KMS-11 (cell line): ENCODE measurements at regions not wholly inside any gene's neighbourhood (a gene's known extent, or its start where the extent isn't known, plus 50 kb on each side); places are given as distances from the start of the nearest gene placed in this dataset.

Experiments
- H2AFZ ChIP-seq: fragments of 200-600 bp; sonication (generic); 2 replicates; pipeline ENCODE4 v1.6.1; 2016; ENCODE audit warnings: antibody characterized with exemption, mixed run types, low read depth
- H3K27ac ChIP-seq: fragments of 200-600 bp; sonication (generic); 2 replicates; pipeline ENCODE4 v1.6.1; 2016; ENCODE audit warnings: mild to moderate bottlenecking, mixed run types
- H3K27me3 ChIP-seq: fragments of 200-600 bp; sonication (generic); 2 replicates; pipeline ENCODE4 v1.6.1; 2017; ENCODE audit warnings: mild to moderate bottlenecking, low read depth, mixed run types, moderate library complexity; ENCODE audit not compliant: insufficient read depth
- H3K36me3 ChIP-seq: fragments of 200-600 bp; sonication (generic); 2 replicates; pipeline ENCODE4 v1.6.1; 2017; ENCODE audit warnings: mild to moderate bottlenecking, mixed run types; ENCODE audit not compliant: insufficient read depth
- H3K4me1 ChIP-seq: fragments of 200-600 bp; sonication (generic); 2 replicates; pipeline ENCODE4 v1.6.1; 2016; ENCODE audit warnings: mild to moderate bottlenecking, low read depth, mixed run types; ENCODE audit not compliant: poor library complexity, severe bottlenecking
- H3K4me2 ChIP-seq: fragments of 200-600 bp; sonication (generic); 2 replicates; pipeline ENCODE4 v1.7.0; 2016; ENCODE audit warnings: mild to moderate bottlenecking, mixed run types
- H3K4me3 ChIP-seq: fragments of 200-600 bp; sonication (generic); IDR thresholded peaks from 2 replicates; pipeline ENCODE4 v1.6.1; 2017; ENCODE audit warnings: low read depth, low read length, mixed read lengths; ENCODE audit not compliant: insufficient read depth
- H3K79me2 ChIP-seq: fragments of 200-600 bp; sonication (generic); 2 replicates; pipeline ENCODE4 v1.6.1; 2016; ENCODE audit warnings: low read depth, mixed run types; ENCODE audit not compliant: insufficient read depth
- H3K9ac ChIP-seq: fragments of 200-600 bp; sonication (generic); 2 replicates; pipeline ENCODE4 v1.6.1; 2016; ENCODE audit warnings: mild to moderate bottlenecking, mixed run types
- H4K20me1 ChIP-seq: fragments of 200-600 bp; sonication (generic); 2 replicates; pipeline ENCODE4 v1.6.1; 2016; ENCODE audit warnings: mild to moderate bottlenecking, mixed run types; ENCODE audit not compliant: insufficient read depth
- TF ChIP-seq, protein P1 (sequence below): fragments of 200-600 bp; sonication (generic); conservative IDR thresholded peaks from 2 replicates; pipeline ENCODE4 v1.6.1; 2017; ENCODE audit warnings: low read depth, mild to moderate bottlenecking, antibody characterized with exemption, low read length, moderate library complexity, mixed read lengths

DNA sequence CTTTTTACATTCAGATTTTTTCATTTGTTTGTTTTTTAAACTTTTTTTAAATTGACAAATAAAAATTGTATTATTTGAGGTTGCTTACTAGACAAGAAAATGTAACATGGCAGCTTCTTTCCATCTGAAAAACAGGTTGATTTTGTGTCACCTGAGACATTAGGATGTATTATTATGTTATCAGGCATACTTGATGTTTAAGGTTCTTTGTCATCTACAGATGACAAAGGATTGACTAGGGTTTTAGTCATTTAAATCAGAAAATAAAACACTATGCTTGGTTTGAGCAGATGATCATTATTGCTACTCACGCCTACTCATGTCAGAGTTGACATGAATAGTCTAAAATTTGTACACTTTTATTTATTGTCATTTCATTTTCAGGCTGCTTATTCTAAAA is 1494.5 kb downstream of the SLITRK5 start:
- H3K4me1 ChIP-seq: no peaks in the 10 kb centered on the region
- H3K79me2 ChIP-seq: no peaks in the 10 kb centered on the region
- H2AFZ ChIP-seq: no peak overlapping the region
- H3K27ac ChIP-seq: no peak overlapping the region
- no peaks in the 10 kb centered on the region for H4K20me1 ChIP-seq
- no peaks in the 10 kb centered on the region for H3K27me3 ChIP-seq
- no peaks in the 10 kb centered on the region for H3K36me3 ChIP-seq
- H3K4me2 ChIP-seq: no peak overlapping the region
- TF ChIP-seq, protein P1, sequence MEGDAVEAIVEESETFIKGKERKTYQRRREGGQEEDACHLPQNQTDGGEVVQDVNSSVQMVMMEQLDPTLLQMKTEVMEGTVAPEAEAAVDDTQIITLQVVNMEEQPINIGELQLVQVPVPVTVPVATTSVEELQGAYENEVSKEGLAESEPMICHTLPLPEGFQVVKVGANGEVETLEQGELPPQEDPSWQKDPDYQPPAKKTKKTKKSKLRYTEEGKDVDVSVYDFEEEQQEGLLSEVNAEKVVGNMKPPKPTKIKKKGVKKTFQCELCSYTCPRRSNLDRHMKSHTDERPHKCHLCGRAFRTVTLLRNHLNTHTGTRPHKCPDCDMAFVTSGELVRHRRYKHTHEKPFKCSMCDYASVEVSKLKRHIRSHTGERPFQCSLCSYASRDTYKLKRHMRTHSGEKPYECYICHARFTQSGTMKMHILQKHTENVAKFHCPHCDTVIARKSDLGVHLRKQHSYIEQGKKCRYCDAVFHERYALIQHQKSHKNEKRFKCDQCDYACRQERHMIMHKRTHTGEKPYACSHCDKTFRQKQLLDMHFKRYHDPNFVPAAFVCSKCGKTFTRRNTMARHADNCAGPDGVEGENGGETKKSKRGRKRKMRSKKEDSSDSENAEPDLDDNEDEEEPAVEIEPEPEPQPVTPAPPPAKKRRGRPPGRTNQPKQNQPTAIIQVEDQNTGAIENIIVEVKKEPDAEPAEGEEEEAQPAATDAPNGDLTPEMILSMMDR: no peak
- no peak overlapping the region for H3K4me3 ChIP-seq
- H3K9ac ChIP-seq: no peak overlapping the region

DNA sequence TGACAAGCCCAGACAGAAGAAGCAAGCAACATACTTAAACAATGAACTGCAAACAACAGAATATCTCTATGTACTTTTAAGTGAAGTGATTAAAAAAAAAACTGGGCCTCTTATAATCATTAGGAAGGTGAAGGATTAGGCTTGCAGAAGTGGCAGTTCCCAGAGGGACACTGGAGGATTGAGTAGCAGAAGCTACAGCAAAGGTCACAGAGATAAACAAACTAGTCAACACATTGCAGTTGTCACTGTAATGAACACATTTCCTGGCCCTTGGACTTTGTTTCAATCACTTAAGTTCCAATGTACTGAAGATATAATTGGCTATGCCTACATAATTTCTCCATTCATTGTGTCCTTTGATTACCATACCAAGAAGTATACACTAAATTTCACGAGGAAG is 1498.8 kb downstream of the SLITRK5 start:
- no peak overlapping the region for H3K4me2 ChIP-seq
- no peak overlapping the region for H3K9ac ChIP-seq
- H3K4me1 ChIP-seq: no peaks in the 10 kb centered on the region
- no peaks in the 10 kb centered on the region for H3K79me2 ChIP-seq
- no peak overlapping the region for H3K4me3 ChIP-seq
- no peak overlapping the region for H2AFZ ChIP-seq
- no peak overlapping the region for H3K27ac ChIP-seq
- H3K36me3 ChIP-seq: no peaks in the 10 kb centered on the region
- no peaks in the 10 kb centered on the region for H4K20me1 ChIP-seq
- TF ChIP-seq, protein P1: no peak
- H3K27me3 ChIP-seq: no peaks in the 10 kb centered on the region

DNA sequence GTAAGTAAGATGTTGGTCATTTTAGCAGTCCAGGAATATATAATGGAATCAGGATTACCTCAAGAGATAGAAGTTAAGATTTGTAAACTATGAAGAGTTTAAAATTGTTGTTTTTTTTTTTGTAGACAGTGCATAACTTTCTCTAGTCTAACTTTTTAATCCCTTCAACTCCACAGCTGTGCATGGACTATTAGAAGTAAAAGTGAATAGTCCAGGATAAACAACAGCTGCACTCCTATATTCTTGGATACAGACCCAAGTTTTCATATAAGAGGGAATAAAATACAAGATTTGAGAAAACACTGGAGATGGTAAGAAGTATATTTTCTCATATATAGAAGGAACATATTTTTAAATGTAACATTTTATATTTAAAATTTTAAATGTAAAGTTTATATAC is 1509.9 kb downstream of the SLITRK5 start:
- Histone ChIP-seq H3K4me1 (no peaks in the 10 kb centered on the region), H4K20me1 (no peaks in the 10 kb centered on the region), H3K4me3 (no peak overlapping the region), H3K27ac (no peak overlapping the region), H3K9ac (no peak overlapping the region), H3K4me2 (no peak overlapping the region), H2AFZ (no peak overlapping the region), H3K27me3 (no peaks in the 10 kb centered on the region), H3K36me3 (no peaks in the 10 kb centered on the region), H3K79me2 (no peaks in the 10 kb centered on the region)
- TF ChIP-seq, protein P1: no peak

DNA sequence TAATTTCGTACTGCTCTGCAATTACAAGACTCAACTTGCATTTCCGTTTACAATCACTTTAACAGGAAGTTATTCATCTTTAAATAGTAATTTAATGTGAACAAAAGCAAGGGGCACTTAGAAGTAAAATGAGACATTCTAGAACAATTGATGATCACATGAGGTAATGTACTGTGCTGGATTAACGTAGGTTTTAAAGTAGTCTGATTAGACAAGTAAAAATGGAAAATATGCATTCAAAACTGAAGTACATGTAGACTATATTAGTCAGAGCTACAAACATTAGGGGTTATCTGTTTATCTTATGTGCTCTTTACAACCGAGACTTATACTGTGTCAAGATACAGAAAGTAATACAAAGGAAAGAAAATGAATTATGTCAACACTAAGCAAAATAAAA is 1528.0 kb downstream of the SLITRK5 start:
- Histone ChIP-seq H3K36me3 (no peaks in the 10 kb centered on the region), H2AFZ (no peak overlapping the region), H3K4me2 (no peak overlapping the region), H3K27ac (no peak overlapping the region), H3K4me1 (no peaks in the 10 kb centered on the region), H4K20me1 (no peaks in the 10 kb centered on the region), H3K4me3 (no peak overlapping the region), H3K27me3 (no peaks in the 10 kb centered on the region), H3K9ac (no peak overlapping the region), H3K79me2 (no peaks in the 10 kb centered on the region)
- TF ChIP-seq, protein P1: no peak

DNA sequence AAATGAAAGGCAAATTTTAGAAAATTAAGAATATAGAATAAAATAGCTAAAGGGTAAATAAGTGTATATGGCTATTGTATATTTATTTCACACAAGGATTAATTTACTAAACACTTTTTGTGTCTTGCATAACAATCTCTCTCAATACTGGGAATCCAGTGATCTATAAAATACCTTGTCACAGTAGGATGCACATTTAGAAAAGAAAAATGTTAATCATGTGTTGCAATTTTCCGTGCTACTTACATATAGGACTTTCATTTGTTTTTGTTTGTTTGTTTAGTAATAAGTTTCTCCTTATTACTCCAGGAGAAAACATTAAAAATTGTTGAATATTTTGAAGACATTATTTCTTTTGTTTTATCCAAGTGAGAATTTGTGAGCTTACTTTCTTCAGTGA is 1533.3 kb downstream of the SLITRK5 start:
- no peaks in the 10 kb centered on the region for H4K20me1 ChIP-seq
- H3K27me3 ChIP-seq: no peaks in the 10 kb centered on the region
- H3K4me3 ChIP-seq: no peak overlapping the region
- no peak overlapping the region for H3K4me2 ChIP-seq
- no peak overlapping the region for H3K9ac ChIP-seq
- TF ChIP-seq, protein P1: no peak
- no peak overlapping the region for H2AFZ ChIP-seq
- H3K27ac ChIP-seq: no peak overlapping the region
- H3K4me1 ChIP-seq: no peaks in the 10 kb centered on the region
- H3K79me2 ChIP-seq: no peaks in the 10 kb centered on the region
- no peaks in the 10 kb centered on the region for H3K36me3 ChIP-seq
